PC-9 (cell line): ENCODE measurements at regions not wholly inside any gene's neighbourhood (a gene's known extent, or its start where the extent isn't known, plus 50 kb on each side); places are given as distances from the start of the nearest gene placed in this dataset.

ENCODE experiments used
- CTCF ChIP-seq: fragments of 200-600 bp; sonication (generic); conservative IDR thresholded peaks from 2 replicates; pipeline ENCODE4 v1.6.1; 2017; ENCODE audit warnings: mixed run types, antibody characterized with exemption, mild to moderate bottlenecking, moderate library complexity
- EZH2 ChIP-seq: fragments of 200-600 bp; sonication (generic); IDR thresholded peaks from 2 replicates; pipeline ENCODE4 v1.8.0; 2017; ENCODE audit warnings: antibody characterized with exemption, low read depth

GRCh38 chr10:64463406-64463805, 942.2 kb downstream of the REEP3 start:
- no peak for TF ChIP-seq CTCF
- TF ChIP-seq EZH2, result no peak
